ENCODE measurements at regions not wholly inside any gene's neighbourhood (a gene's known extent, or its start where the extent isn't known, plus 50 kb on each side); places are given as distances from the start of the nearest gene placed in this dataset.
A peak's percentile ranks its signal among the peaks of the same experiment; 100 is the strongest.

DNA sequence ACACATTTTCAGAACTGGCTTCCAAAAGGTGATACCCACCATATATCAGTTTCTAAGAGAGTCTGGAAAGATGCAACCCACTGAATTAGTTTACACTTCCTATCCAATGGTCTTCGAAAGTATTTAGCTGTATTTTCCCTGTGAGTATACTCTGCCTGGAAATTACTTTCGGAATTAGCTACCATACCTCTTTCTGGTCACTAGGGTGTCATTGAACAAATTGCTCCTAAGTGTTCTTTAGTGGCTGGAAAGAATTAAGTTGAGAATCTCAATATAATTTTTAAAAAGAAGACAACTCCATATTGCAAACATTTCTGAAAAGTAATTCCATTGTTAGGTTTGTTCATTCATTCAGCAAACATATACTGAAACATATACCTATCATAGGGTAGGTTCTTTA is 283.1 kb upstream of the SSTR1 start:
- no peak for DNase-seq (ENCODE audit: low read depth)
- Histone ChIP-seq H3K4me2 (ENCODE audit: low read length) (no peak overlapping the region), H3K27ac (ENCODE audit: low read depth, low read length) (no peak overlapping the region), H3K36me3 (ENCODE audit: insufficient read depth, low read length) (no peaks in the 10 kb centered on the region), H3K79me2 (ENCODE audit: insufficient read depth, low read length) (no peaks in the 10 kb centered on the region), H3K9me3 (ENCODE audit: insufficient read depth, low read depth, low read length) (no peaks in the 10 kb centered on the region), H3K4me3 (ENCODE audit: insufficient read depth, low read depth, low read length) (no peak overlapping the region), H3K27me3 (ENCODE audit: insufficient read depth, low read length) (no peaks in the 10 kb centered on the region), H3K9ac (ENCODE audit: low read length) (no peak overlapping the region), H2AFZ (ENCODE audit: low read depth, low read length) (no peak overlapping the region), H4K20me1 (ENCODE audit: insufficient read depth, low read length) (no peaks in the 10 kb centered on the region), H3K4me1 (ENCODE audit: insufficient read depth, low read length) (peaks cover 5% of the 10 kb centered on the region)
- TF ChIP-seq, protein P1, sequence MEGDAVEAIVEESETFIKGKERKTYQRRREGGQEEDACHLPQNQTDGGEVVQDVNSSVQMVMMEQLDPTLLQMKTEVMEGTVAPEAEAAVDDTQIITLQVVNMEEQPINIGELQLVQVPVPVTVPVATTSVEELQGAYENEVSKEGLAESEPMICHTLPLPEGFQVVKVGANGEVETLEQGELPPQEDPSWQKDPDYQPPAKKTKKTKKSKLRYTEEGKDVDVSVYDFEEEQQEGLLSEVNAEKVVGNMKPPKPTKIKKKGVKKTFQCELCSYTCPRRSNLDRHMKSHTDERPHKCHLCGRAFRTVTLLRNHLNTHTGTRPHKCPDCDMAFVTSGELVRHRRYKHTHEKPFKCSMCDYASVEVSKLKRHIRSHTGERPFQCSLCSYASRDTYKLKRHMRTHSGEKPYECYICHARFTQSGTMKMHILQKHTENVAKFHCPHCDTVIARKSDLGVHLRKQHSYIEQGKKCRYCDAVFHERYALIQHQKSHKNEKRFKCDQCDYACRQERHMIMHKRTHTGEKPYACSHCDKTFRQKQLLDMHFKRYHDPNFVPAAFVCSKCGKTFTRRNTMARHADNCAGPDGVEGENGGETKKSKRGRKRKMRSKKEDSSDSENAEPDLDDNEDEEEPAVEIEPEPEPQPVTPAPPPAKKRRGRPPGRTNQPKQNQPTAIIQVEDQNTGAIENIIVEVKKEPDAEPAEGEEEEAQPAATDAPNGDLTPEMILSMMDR (IDR thresholded peaks at IDR 0.05; ENCODE audit: insufficient read depth, low read depth, low read length), result no peak
- no peak for TF ChIP-seq EZH2 (IDR thresholded peaks at IDR 0.05; ENCODE audit: insufficient read depth, low read length)
- no peaks in the 10 kb centered on the region for H3K9me3 Mint-ChIP-seq (ENCODE audit: unreplicated experiment)
- H3K4me3 Mint-ChIP-seq (ENCODE audit: unreplicated experiment), result no peak overlapping the region
- FAIRE-seq, result no peak
- H3K27me3 Mint-ChIP-seq (ENCODE audit: low read depth, unreplicated experiment), result no peaks in the 10 kb centered on the region
- peaks cover 4% of the 10 kb centered on the region for H3K4me1 Mint-ChIP-seq (ENCODE audit: low read depth, unreplicated experiment)
- H3K27ac Mint-ChIP-seq (ENCODE audit: unreplicated experiment), result no peak overlapping the region
- H3K36me3 Mint-ChIP-seq (ENCODE audit: low read depth, unreplicated experiment), result no peaks in the 10 kb centered on the region

DNA sequence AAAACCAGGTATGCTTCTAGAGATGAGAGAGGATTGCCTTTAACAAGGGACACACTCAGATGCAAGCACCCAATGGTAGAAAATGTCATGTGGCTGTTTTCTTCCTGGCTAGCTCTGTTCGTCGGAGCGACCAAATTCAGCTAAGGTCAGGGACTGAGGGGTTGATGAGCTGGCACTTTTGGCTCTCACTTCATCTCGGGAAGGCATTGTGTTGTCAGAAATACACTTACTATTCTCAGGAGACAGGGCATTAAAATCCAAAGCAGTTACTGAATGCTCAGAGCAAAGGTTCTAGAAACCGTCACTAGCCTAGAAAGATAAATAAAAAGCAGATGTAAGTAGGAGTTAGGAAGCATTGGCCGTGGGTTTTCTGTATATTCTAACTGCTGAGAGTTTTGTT is 275.7 kb upstream of the SSTR1 start:
- H2AFZ ChIP-seq (ENCODE audit: low read depth, low read length), result no peak overlapping the region
- Mint-ChIP-seq H3K36me3 (ENCODE audit: low read depth, unreplicated experiment) (no peaks in the 10 kb centered on the region), H3K27me3 (ENCODE audit: low read depth, unreplicated experiment) (peaks cover 6% of the 10 kb centered on the region), H3K4me1 (ENCODE audit: low read depth, unreplicated experiment) (no peaks in the 10 kb centered on the region), H3K4me3 (ENCODE audit: unreplicated experiment) (no peak overlapping the region), H3K27ac (ENCODE audit: unreplicated experiment) (no peak overlapping the region), H3K9me3 (ENCODE audit: unreplicated experiment) (no peaks in the 10 kb centered on the region)
- no peak overlapping the region for H3K27ac ChIP-seq (ENCODE audit: low read depth, low read length)
- no peaks in the 10 kb centered on the region for H4K20me1 ChIP-seq (ENCODE audit: insufficient read depth, low read length)
- H3K27me3 ChIP-seq (ENCODE audit: insufficient read depth, low read length), result no peaks in the 10 kb centered on the region
- H3K79me2 ChIP-seq (ENCODE audit: insufficient read depth, low read length), result no peaks in the 10 kb centered on the region
- TF ChIP-seq EZH2 (IDR thresholded peaks at IDR 0.05; ENCODE audit: insufficient read depth, low read length), result no peak
- TF ChIP-seq, protein P1 (IDR thresholded peaks at IDR 0.05; ENCODE audit: insufficient read depth, low read depth, low read length), result no peak
- no peak overlapping the region for H3K4me3 ChIP-seq (ENCODE audit: insufficient read depth, low read depth, low read length)
- DNase-seq (ENCODE audit: low read depth), result no peak
- no peaks in the 10 kb centered on the region for H3K9me3 ChIP-seq (ENCODE audit: insufficient read depth, low read depth, low read length)
- H3K4me1 ChIP-seq (ENCODE audit: insufficient read depth, low read length), result no peaks in the 10 kb centered on the region
- H3K36me3 ChIP-seq (ENCODE audit: insufficient read depth, low read length), result no peaks in the 10 kb centered on the region
- no peak overlapping the region for H3K9ac ChIP-seq (ENCODE audit: low read length)
- FAIRE-seq, result no peak
- H3K4me2 ChIP-seq (ENCODE audit: low read length), result no peak overlapping the region

DNA sequence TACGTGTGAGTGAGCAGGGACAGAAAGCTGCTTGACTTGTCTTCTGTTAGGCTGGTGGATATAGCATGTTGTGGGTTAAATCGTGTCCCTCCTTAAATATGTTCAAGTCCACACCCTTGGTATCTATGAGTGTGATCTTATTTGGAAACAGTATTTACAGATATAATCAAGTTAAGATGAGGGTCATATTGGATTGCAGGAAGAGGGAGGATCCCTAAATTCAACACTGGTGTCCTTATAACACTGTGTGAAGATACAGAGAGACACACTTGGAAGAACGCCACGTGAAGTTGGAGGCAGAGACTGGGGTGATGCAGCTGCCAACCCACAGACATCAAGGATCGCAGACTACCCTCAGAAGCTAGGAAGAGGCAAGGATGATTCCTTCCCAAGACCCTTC is 275.2 kb upstream of the SSTR1 start:
- no peaks in the 10 kb centered on the region for H3K4me1 Mint-ChIP-seq (ENCODE audit: low read depth, unreplicated experiment)
- Histone ChIP-seq H3K4me2 (ENCODE audit: low read length) (no peak overlapping the region), H4K20me1 (ENCODE audit: insufficient read depth, low read length) (no peaks in the 10 kb centered on the region), H2AFZ (ENCODE audit: low read depth, low read length) (no peak overlapping the region), H3K4me1 (ENCODE audit: insufficient read depth, low read length) (no peaks in the 10 kb centered on the region), H3K27me3 (ENCODE audit: insufficient read depth, low read length) (no peaks in the 10 kb centered on the region), H3K4me3 (ENCODE audit: insufficient read depth, low read depth, low read length) (no peak overlapping the region), H3K9me3 (ENCODE audit: insufficient read depth, low read depth, low read length) (no peaks in the 10 kb centered on the region), H3K9ac (ENCODE audit: low read length) (no peak overlapping the region), H3K27ac (ENCODE audit: low read depth, low read length) (no peak overlapping the region), H3K36me3 (ENCODE audit: insufficient read depth, low read length) (no peaks in the 10 kb centered on the region), H3K79me2 (ENCODE audit: insufficient read depth, low read length) (no peaks in the 10 kb centered on the region)
- H3K9me3 Mint-ChIP-seq (ENCODE audit: unreplicated experiment), result no peaks in the 10 kb centered on the region
- peaks cover 6% of the 10 kb centered on the region for H3K27me3 Mint-ChIP-seq (ENCODE audit: low read depth, unreplicated experiment)
- DNase-seq (ENCODE audit: low read depth) (no peak), FAIRE-seq (peak; percentile 5)
- no peak for TF ChIP-seq EZH2 (IDR thresholded peaks at IDR 0.05; ENCODE audit: insufficient read depth, low read length)
- TF ChIP-seq, protein P1 (IDR thresholded peaks at IDR 0.05; ENCODE audit: insufficient read depth, low read depth, low read length), result no peak
- no peak overlapping the region for H3K4me3 Mint-ChIP-seq (ENCODE audit: unreplicated experiment)
- H3K36me3 Mint-ChIP-seq (ENCODE audit: low read depth, unreplicated experiment), result no peaks in the 10 kb centered on the region
- H3K27ac Mint-ChIP-seq (ENCODE audit: unreplicated experiment), result no peak overlapping the region

All from astrocyte (in vitro differentiated cells and primary cell).